ENCODE measurements at regions not wholly inside any gene's neighbourhood (a gene's known extent, or its start where the extent isn't known, plus 50 kb on each side); places are given as distances from the start of the nearest gene placed in this dataset.

GRCh38 chr5:167592114-167592513 is 699.3 kb upstream of the WWC1 start:
- TF ChIP-seq CTCF (IDR thresholded peaks at IDR 0.05), result no peak
- no peak for TF ChIP-seq ZFX (IDR thresholded peaks at IDR 0.05; ENCODE audit: borderline replicate concordance)
